GM18502 (cell line): ENCODE measurements at regions not wholly inside any gene's neighbourhood (a gene's known extent, or its start where the extent isn't known, plus 50 kb on each side); places are given as distances from the start of the nearest gene placed in this dataset.

Experiments
- ATAC-seq: cut with Tn5 transposase; IDR thresholded peaks from one replicate; pipeline ENCODE4 v1.9.1; 2021; ENCODE audit warnings: mild to moderate bottlenecking; ENCODE audit not compliant: unreplicated experiment, poor library complexity

DNA sequence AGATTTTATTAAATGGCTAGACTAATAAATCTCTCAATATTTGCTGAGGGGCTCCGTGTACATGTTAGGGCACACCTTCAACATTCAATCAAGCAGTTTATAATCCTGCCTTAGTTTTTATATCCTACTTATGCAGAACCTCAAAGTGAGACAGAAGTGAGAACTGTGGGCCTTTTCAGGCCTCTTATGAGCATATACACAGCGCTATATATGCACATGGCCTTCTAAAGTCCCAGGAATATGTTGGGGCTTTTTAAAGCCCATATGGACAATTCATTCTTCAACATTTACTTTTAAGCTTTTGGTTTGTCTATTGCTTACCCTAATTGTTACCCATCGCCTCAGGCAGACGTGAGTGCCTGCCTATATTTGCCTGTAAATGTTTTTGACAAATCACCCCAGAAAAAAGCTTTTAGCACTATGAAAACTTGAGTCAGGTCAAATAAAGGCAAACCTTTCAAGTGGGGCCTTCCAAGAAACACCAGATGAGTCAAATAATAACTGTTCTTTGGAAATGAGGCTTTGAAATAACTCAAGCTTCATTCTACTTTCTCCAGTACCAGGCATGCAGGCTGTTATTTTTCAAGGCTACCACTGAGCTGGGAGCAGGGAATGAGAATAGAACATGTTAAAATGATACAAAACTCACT, 58.2 kb downstream of the ESM1 start:
- no peak for ATAC-seq

DNA sequence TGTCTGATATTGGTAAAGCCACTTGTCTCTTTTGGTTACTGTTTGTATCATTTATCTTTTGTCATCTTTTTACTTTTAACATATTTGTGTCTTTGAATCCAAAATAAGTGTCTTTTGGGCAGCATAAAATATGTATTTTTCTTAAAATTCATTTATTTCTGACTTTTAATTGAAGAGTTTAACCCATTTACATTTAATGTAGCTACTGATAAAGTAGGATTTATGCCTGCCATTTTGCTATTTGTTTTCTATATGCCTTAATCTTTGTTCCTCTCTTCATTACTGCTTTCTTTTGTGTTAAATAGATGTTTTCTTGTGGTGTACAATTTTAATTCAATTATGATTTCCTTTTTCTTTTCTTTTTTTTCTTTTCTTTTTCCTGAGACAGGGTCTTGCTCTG, 60.9 kb downstream of the ESM1 start:
- no peak for ATAC-seq

- no peak for ATAC-seq
These were observed 68.1 kb downstream of the ESM1 start for GRCh38 chr5:54917323-54917722.

GRCh38 chr5:54915466-54916027, 69.8 kb downstream of the ESM1 start:
- ATAC-seq = no peak

- no peak for ATAC-seq
These were observed 73.4 kb downstream of the ESM1 start for GRCh38 chr5:54912021-54912420.

DNA sequence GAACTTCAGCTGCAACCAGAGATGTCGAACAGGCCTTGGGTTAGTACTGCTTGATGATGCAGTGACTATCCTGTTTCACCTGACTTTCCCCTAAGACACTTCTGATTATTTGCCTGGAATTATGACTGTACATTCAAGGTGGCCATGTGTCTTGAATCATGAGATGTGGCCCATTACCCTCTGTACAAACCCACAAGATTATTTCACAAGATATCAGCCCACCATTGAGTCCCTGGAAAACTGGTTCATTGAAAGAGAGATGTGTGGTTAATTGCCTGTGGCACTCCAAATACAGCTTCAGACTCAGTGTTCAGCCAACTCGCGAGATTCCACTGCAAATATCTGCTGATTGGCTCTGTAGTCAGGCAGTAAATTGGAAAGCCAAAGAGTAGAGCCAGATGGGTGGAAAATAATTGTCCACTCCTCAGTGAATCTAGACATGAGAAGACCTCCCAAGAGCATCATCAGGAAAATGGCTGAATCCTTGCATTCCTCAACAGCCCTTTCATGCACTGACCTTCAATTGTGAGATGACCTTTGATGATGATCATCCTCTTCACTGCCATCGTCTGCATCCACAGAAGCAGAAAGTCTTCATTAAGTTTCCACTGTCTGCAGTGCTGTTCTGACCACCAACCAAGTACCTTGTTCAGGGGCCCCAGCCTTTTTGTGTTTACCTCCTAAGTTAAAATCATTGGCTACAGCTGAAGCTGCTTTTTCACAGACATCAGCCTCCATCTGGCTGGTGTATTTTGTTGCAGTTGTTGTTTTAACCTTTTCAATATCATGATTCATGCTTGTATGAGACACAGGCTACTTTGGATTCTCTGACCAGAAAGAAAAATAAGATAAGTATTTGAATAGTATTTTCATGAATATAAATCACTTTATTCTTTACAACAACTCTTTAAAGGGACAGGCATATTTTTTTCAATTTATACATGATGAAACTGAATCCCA, 75.2 kb downstream of the ESM1 start:
- no peak for ATAC-seq

DNA sequence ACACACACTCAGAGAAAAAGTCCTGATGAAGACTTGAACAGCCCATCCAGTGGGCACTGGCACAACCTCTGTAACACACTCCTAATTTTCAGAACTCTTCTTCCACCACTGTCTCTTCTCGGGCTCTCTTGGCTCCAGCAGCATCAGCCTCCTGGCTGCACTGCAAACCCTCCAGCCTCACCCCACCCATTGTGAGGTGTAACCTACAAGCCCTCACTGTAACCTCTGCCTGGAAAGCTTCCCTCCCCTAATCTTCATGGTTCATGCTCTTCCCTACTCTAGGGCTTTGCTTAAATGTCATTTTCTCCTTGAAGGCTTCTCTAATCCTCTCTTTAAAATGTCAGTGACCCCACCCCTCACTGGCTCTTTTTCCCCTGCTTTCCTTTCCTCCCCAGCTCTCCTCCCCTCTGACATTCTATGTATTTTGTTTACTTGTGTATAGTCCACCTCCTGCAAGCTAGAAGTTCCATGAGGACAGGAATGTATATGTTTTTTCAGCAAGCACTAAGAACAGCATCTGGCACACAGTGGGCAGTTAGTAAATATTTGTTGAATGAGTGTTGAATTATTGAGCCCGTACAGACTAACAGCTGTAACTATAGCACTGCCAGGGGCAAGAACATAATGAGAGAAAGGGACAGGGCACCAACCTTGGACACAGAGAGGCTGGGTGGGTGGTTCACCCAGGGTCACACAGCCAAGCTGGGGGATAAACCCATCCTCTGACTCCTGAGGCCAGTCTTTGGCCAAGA, 76.4 kb downstream of the ESM1 start:
- ATAC-seq = no peak

DNA sequence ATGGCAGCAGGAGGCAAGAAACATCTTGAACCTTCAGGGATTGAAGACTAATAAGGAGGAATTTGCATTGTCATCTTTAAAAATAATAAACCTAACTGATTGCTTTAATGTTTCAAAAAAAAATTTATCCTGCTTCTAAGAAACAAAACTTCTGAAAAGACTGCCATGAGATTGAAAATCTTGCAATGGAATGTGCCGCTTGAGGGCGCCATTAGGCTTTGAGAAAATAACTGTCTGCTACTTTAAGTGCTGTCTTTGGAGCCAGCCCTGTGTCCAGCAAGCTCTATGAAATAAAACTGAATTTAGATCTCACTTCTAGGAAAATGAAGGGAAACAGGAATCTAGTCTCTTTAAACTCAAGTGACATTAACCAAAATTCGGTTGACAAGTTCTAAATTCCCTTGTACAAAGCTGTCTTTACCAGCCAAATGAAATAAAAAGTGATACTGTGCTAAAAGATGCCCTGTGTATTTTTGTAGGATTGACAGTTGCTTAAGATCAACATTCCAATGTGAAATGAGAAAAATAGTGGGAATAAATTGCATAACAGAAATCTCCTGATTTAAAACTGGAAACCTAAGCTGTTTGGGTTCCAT, 79.4 kb downstream of the ESM1 start:
- ATAC-seq = no peak

DNA sequence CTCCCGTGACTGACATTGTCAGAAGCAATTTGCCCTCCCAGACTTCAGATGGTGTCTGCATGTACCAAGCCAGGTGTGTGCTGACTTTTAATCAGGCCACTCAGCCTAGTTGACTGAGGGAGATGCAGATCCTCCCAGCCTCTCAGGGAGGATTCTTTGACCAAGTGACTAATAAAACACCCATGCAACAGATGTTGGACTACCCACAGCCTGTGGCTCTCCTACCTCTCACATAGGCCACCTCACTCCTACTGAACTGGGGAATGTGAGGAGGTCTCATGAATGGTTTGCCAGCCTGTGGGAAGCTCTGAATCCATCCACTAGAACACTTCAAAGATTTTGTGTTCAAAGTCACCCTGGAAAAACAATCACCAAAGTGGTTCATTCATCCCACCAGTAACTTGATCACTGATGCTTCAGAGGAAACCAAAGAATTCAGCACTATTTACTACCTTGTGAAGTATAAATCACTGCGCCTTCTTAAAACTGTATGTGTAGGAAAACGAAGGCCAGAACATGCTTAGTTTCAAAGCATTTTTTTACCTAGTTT, 80.1 kb downstream of the ESM1 start:
- no peak for ATAC-seq

GRCh38 chr5:54904425-54904824, 81.0 kb downstream of the ESM1 start:
- no peak for ATAC-seq

GRCh38 chr5:54902791-54903473, 82.5 kb downstream of the ESM1 start:
- peak; percentile 100 for ATAC-seq

- ATAC-seq = no peak
These were observed 84.2 kb downstream of the ESM1 start for GRCh38 chr5:54900984-54901725.

DNA sequence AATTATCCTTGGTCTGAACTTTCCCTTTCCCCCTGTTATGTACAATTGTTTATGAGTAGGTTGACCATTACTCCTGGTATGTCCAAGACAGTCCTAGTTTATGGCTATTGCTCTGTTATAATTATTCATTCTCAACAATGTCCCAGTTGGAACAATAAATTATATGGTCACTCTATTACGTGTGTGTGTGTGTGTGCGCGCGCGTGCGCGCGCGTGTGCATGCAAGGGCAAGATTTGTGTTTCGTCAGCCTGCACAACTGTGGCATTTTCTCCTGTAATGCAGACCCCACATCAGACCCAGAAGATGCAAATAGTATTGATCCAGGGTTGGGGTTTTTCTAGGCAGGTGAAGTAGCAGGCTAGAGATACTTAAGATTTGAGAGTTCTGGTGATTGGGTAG, 88.4 kb downstream of the ESM1 start:
- ATAC-seq = no peak

DNA sequence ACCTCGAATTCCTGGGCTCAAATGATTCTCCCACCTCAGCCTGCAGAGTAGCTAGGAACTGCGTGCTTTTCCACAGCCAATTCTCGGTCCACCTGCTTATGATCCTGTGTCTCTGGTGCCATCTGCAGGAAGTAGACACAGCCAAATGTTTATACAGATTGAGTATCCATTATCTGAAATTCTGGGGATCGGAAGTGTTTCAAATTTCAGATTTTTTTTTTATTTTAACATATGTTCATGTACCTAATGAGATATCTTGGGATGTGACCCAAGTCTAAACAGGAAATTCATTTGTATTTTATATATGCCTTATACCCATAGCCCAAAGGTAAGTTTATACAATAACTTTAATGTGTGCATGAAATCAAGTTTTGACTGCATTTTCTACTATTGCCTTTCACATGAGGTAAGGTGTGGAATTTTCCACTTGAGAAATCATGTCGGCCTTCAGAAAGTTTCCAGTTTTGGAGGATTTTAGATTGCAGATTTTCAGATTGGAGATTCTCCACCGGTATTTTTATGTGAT, 89.5 kb downstream of the ESM1 start:
- no peak for ATAC-seq

DNA sequence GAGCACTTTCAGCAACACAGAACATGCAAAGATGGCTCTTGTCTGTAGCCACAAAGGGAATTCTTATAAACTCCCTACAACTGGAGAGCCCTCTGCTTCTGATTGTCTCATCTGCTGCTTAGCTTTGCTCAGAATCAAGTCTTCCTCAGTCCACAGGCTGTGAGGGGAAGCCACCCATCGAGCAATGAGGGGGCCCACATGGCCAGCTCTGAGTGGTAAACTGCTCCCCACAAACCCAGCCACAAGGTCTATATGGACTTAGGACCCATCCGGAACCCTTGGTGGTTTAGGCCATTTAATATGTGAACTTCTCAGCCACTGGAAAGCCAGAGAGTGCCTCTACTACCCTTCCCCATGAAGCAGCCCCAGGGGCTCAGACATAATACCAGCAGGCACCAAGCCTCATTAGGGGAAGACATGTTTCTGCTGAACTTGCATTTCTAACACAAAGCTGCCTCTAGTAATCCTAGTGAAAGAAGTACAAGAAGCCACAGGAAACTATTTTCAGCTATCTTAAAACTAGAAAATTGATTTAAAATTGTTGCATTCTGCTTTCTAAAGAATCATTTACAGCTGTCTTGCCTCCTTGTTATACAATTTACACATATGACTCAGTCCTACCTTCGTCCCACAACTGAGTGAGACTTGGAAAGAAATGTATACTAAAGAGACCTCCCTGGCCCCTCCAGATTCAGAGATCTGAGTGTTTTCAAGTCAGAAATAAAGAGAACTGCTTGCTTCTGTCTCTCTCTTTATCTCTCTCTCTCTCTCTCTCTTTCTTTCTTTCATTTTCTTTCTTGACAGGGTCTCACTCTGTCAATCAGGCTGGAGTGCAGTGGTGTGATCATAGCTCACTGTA, 90.2 kb downstream of the ESM1 start:
- ATAC-seq = no peak

DNA sequence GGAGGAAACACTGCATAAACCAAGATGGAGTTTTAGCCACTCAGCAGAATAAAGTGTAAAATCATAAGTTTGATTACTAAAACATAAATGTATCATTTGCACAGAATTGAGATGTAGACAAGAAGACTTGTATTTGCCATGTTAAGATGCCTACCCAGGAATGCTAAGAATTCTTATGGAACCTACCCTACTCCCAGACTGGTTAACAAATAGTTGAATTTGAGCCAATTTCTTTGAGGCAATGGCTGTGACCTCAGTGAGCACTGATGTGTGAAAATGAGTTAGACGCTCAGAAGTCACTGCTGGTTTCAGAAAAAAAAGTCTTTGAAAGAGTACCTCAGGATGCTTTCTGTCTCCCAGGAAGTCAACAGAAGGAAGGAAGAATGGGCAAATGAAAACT, 95.6 kb downstream of the ESM1 start:
- no peak for ATAC-seq

GRCh38 chr5:54887663-54888062, 97.7 kb downstream of the ESM1 start:
- ATAC-seq = no peak

DNA sequence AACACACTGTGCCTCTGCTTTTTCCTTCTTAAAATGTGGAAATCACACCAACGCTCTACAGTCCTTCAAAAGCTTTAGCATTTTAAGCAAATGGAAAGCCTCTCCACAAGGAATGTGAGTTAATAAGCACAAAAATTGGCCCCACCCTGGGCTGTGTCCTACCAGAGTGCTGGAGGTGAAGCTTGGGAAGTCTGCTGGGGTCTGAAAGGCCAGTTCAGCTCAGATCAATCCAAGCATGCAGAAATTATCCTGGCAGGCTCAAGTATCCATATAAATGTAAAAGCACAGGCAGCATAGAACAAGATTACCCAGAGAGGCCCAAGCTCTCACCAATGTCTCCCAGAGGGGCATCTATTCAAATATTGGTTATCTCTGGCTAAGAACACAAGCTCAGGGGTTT, 98.5 kb downstream of the ESM1 start:
- no peak for ATAC-seq
